ENCODE measurements at regions not wholly inside any gene's neighbourhood (a gene's known extent, or its start where the extent isn't known, plus 50 kb on each side); places are given as distances from the start of the nearest gene placed in this dataset.

- TF ChIP-seq ARNTL (CRISPR knock-in tag; IDR thresholded peaks at IDR 0.05; ENCODE audit: borderline replicate concordance, low read depth) = no peak
- no peak for TF ChIP-seq ZFP3 (CRISPR knock-in tag; IDR thresholded peaks at IDR 0.05)
- TF ChIP-seq ZFP30 (CRISPR knock-in tag; IDR thresholded peaks at IDR 0.05) = no peak
- TF ChIP-seq, protein P1, sequence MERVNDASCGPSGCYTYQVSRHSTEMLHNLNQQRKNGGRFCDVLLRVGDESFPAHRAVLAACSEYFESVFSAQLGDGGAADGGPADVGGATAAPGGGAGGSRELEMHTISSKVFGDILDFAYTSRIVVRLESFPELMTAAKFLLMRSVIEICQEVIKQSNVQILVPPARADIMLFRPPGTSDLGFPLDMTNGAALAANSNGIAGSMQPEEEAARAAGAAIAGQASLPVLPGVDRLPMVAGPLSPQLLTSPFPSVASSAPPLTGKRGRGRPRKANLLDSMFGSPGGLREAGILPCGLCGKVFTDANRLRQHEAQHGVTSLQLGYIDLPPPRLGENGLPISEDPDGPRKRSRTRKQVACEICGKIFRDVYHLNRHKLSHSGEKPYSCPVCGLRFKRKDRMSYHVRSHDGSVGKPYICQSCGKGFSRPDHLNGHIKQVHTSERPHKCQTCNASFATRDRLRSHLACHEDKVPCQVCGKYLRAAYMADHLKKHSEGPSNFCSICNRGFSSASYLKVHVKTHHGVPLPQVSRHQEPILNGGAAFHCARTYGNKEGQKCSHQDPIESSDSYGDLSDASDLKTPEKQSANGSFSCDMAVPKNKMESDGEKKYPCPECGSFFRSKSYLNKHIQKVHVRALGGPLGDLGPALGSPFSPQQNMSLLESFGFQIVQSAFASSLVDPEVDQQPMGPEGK (CRISPR knock-in tag; IDR thresholded peaks at IDR 0.05; ENCODE audit: borderline replicate concordance) = no peak
- TF ChIP-seq ZC3H10 (CRISPR knock-in tag; IDR thresholded peaks at IDR 0.05) = no peak
- TF ChIP-seq, protein P2, sequence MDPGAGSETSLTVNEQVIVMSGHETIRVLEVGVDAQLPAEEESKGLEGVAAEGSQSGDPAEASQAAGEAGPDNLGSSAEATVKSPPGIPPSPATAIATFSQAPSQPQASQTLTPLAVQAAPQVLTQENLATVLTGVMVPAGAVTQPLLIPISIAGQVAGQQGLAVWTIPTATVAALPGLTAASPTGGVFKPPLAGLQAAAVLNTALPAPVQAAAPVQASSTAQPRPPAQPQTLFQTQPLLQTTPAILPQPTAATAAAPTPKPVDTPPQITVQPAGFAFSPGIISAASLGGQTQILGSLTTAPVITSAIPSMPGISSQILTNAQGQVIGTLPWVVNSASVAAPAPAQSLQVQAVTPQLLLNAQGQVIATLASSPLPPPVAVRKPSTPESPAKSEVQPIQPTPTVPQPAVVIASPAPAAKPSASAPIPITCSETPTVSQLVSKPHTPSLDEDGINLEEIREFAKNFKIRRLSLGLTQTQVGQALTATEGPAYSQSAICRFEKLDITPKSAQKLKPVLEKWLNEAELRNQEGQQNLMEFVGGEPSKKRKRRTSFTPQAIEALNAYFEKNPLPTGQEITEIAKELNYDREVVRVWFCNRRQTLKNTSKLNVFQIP (CRISPR knock-in tag; IDR thresholded peaks at IDR 0.05; ENCODE audit: borderline replicate concordance, low read depth) = no peak
- no peak for TF ChIP-seq ZNF70 (CRISPR knock-in tag; IDR thresholded peaks at IDR 0.05)
- no peak for TF ChIP-seq GLIS3 (CRISPR knock-in tag; IDR thresholded peaks at IDR 0.05)
- no peak for TF ChIP-seq ESRRG (CRISPR knock-in tag; IDR thresholded peaks at IDR 0.05)
- TF ChIP-seq CSRNP3 (CRISPR knock-in tag; IDR thresholded peaks at IDR 0.05) = no peak
- TF ChIP-seq ISL1 (CRISPR knock-in tag; IDR thresholded peaks at IDR 0.05) = no peak
- TF ChIP-seq, protein P3, sequence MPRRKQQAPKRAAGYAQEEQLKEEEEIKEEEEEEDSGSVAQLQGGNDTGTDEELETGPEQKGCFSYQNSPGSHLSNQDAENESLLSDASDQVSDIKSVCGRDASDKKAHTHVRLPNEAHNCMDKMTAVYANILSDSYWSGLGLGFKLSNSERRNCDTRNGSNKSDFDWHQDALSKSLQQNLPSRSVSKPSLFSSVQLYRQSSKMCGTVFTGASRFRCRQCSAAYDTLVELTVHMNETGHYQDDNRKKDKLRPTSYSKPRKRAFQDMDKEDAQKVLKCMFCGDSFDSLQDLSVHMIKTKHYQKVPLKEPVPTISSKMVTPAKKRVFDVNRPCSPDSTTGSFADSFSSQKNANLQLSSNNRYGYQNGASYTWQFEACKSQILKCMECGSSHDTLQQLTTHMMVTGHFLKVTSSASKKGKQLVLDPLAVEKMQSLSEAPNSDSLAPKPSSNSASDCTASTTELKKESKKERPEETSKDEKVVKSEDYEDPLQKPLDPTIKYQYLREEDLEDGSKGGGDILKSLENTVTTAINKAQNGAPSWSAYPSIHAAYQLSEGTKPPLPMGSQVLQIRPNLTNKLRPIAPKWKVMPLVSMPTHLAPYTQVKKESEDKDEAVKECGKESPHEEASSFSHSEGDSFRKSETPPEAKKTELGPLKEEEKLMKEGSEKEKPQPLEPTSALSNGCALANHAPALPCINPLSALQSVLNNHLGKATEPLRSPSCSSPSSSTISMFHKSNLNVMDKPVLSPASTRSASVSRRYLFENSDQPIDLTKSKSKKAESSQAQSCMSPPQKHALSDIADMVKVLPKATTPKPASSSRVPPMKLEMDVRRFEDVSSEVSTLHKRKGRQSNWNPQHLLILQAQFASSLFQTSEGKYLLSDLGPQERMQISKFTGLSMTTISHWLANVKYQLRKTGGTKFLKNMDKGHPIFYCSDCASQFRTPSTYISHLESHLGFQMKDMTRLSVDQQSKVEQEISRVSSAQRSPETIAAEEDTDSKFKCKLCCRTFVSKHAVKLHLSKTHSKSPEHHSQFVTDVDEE (CRISPR knock-in tag; IDR thresholded peaks at IDR 0.05) = no peak
- no peak for TF ChIP-seq ZNF565 (CRISPR knock-in tag; conservative IDR thresholded peaks at IDR 0.05; ENCODE audit: low read depth)
Observed at GRCh38 chr1:72564749-72565148, 282.4 kb upstream of the NEGR1 start.
